Ecto neural progenitor cell (in vitro differentiated cells): ENCODE measurements at regions not wholly inside any gene's neighbourhood (a gene's known extent, or its start where the extent isn't known, plus 50 kb on each side); places are given as distances from the start of the nearest gene placed in this dataset.
"Not testable (repeated sequence)": the region's sequence is repeated elsewhere in the genome, so short reads cannot be mapped to it uniquely, and the experiment has no call there.

Source experiments
- DNase-seq: peaks from one replicate; pipeline ENCODE4 v3.0.0-alpha.2; 2018; ENCODE audit warnings: low spot score

DNA sequence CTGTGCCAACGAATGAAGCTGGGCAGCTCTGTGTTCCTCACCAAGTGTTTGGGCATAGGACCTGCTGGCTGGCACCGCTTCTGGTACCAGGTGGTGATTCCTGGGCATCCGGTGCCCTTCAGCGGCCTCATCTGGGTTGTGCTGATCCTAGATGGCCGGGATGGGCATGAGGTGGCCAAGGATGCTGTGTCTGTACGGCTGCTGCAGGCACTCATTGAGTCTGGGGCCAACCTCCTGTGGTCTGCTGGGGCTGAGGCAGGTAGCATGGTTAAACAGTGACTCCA lies 96.1 kb upstream of the PLEKHM1 start:
- not testable (repeated sequence) for DNase-seq

GRCh38 chr17:45592433-45592923 lies 102.0 kb upstream of the PLEKHM1 start:
- not testable (repeated sequence) for DNase-seq

- DNase-seq = not testable (repeated sequence)
Observed at GRCh38 chr17:45596347-45596746, 105.8 kb upstream of the PLEKHM1 start.

GRCh38 chr17:45600052-45601012 lies 109.8 kb upstream of the PLEKHM1 start:
- peak; percentile 63 for DNase-seq

- not testable (repeated sequence) for DNase-seq
Observed at GRCh38 chr17:45601013-45601412, 110.5 kb upstream of the PLEKHM1 start.

DNA sequence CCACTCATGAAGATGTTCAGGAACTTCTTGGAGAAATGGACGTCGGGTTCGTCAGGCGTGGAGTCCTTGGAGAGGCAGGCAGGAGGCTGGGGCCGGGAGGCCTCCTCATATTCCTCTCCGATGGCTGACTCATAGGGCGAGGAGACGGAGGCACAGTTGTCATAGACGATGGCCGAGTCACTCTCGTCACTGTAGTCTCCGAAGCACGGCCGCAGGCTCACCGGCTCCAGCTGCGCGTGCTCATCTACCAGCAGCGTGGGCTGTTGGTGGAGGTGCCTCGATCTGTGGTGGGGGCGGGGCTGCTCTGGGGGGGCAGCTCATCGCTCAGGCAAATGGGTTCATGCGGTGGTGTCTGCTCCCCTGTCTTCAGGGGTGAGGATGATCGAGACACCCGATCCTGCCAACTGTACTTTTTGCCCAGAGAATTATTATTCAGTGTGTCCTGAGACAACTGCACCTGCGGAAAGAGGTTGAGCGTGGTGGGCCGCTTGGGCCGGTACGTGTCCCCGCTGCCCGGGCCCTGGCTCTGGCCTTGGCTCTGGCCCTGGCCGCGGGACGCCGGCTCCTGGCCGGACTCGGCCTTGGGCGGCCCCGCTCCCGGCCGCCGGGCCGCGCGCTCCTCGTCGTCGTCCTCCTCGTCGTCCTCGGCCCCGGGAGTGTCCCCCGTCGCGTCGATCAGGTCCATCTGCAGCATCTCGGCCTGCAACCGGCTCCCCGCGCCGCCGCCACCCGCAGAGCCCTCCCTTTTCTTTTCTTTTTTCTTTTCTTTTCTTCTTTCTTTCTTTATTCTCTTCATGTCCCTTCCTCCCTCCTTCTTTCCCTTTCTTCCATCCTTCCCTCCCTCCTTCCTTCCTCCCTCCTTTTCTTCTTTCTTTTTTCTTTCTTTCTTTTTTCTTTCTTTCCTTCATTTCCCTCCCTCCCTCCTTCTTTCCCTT lies 111.4 kb upstream of the PLEKHM1 start:
- DNase-seq = not testable (repeated sequence)

GRCh38 chr17:45605751-45606150 lies 115.2 kb upstream of the PLEKHM1 start:
- not testable (repeated sequence) for DNase-seq

DNA sequence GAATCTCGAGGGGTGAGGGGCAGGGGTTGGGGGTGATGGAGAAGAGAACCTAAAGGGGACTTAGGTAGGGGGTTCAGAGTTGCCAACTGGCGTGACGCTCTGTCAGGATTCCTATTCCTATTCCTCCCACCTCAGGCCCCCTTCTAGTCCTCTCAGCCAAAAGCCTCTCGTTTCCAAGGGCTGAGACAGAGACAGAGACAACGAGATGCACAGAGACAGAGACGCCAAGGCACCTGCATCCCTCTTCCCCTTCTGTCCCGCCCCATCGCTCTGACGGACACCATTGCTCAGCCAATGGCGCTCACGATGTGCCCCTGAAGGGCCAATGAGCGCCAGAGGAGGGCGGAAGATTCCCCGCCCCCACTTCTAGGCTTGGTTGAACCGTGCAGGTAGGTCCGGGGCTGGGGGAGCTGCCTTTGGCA lies 129.5 kb upstream of the PLEKHM1 start:
- DNase-seq = not testable (repeated sequence)

DNA sequence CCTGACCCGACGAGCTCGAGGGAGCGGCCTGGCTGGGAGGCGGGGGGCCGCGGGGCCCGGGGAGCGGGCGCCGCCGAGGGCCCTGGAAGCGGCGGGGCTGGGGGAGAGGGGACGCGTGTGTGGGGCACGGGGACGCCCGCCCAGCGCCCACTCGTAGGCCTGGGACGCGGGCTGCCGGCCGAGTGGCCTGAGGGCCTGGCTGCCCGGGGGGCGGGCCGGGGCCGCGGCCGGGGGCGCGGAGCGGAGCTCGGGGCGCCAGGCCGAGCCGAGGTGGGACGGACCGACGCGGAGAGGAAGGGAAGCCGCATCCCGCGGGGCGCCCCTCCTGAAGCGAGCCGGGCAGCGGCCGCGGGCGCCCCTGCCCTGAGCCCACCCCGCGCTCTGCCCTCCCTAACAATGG lies 129.9 kb upstream of the PLEKHM1 start:
- peak; percentile 63 for DNase-seq

- DNase-seq = not testable (repeated sequence)
Observed at GRCh38 chr17:45621087-45621486, 130.6 kb upstream of the PLEKHM1 start.

DNA sequence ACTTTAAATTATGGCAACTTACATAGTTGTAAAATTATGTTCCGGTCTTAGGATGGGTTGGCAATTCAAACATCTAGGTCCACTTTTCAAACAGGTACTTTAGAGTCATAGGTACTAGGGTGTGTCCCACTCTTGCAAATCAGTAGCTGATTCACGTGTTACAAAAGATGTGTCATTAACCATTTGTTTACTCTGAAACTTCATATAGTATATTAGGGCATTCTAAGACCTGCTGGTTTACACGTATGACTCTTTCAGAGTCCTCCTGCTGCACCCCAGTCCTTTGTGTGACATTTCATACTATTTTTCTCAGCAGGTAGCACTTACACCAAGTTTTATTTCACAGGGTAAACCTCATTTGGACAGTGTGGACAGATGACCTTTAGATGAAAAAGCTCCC lies 131.8 kb upstream of the PLEKHM1 start:
- DNase-seq = not testable (repeated sequence)

DNA sequence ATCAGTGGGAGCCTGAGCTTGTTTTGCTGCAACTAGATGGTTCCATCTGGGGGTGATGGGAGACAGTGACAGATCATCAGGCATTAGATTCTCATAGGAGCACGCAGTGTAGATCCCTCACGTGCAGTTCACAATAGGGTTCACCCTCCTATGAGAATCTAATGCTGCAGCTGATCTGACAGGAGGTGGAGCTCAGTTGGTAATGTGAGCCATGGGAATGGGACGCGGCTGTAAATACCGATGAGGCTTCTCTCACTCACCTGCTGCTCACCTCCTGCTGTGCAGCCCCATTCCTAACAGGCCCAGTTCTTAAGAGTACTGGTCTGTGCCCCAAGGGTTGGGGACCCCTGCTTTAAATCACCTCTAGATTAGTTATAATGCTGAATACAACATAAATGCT lies 137.5 kb upstream of the PLEKHM1 start:
- DNase-seq = no peak

GRCh38 chr17:45631941-45632340 lies 141.4 kb upstream of the PLEKHM1 start:
- no peak for DNase-seq

GRCh38 chr17:45639297-45639849 lies 144.7 kb upstream of the CRHR1 start:
- DNase-seq = no peak

DNA sequence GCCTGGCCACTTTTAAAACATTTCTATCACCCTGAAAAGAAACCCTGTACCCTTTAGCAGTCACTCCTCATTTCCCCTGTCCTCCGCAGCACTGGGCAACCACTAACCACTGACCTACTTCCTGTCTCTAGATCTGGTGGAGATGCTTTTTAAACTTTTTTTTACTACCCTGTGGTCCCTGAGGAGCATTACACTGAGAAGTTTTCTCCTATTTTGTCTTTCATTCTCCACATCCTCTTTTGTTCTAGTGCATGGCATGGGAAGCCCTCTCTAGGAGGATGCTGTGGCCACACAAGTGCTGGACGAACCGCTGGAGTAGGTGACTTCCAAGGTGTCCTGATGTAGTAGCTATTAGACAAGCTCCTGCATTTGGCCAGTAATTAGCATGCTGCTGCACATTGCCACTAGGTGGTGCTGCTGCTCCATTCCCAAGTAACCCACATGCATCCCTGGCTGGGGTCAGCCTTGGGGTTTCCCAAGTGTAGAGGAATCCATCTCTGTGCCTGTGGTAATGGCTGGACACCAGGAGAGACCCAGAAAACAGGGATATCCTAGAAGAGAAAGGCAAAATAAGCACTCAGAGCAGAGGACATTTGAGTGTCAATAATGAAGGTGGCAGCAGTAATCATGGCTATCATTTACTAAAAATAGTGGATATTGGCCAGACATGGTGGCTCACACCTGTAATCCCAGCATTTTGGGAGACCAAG lies 143.8 kb upstream of the CRHR1 start:
- DNase-seq = peak; percentile 92

- no peak for DNase-seq
Observed at GRCh38 chr17:45641541-45641940, 142.6 kb upstream of the CRHR1 start.

DNA sequence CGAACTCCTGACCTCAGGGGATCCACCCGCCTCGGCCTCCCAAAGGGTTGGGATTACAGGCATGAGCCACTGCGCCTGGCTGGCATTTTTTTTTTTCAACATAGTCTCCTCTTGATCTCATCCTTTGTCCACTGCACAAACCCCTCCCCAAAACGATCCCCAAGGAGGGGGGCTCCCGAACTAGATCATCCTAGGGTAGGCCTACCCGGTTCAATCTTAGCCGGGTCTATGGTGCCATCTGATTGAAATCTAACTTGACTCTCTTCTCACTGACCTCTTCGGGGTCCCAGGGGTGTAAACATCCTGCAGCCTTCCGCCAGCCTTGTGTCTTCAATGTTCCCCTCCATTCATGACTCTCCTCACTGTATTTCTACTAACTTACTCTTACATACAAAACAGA lies 140.5 kb upstream of the CRHR1 start:
- no peak for DNase-seq

DNA sequence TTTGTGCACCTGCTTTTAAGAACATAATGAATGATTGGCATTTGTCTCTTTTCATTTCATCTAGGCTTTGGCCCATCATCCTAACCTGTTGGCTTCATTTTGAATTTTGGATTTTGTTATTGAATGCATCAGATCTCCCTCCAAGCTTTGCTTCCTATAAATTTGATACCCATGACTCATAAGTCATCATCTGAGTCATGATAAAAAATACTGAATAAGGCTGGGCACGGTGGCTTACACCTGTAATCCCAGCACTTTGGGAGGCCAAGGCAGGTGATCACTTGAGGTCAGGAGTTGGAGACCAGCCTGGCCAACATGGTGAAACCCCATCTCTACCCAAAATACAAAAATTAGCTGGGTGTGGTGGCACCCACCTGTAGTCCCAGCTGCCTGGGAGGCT lies 139.5 kb upstream of the CRHR1 start:
- DNase-seq = not testable (repeated sequence)

- DNase-seq = no peak
Observed at GRCh38 chr17:45645330-45645729, 138.8 kb upstream of the CRHR1 start.

DNA sequence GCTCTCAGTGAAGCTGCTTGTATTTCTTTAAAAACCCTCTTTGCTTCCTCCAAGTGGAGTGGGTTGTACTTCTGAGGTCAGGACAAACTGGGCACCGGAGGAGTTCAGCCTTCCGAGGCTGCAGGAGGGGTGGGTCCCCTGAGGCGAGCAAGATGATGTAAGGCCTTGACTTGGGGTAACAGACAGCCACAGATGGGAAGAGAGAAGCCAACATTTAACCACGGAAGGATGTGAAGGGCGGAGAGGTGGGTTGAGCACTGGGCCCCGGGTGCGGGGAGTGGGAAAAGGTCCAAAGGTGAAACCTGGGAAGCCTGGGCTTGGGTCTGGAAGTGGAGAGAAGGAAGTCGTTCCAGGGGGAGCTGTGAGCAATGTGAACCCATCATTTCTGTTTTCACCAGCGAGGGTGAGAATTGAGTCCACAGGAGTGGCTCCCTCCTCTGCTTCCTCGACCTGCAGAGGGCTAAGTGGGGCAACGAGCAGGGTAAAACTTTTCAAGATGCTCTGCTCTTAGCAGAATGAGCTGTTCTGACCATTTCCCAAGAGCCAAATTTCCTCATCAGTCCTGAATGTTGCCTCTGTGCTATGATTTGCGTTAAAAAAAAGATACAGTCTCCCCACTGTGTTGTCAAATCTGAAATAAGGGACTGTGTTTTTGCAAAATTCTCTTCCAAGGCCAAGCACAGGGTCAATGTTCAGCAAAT lies 137.7 kb upstream of the CRHR1 start:
- DNase-seq = no peak

- peak; percentile 82 for DNase-seq
Observed at GRCh38 chr17:45648642-45649041, 135.5 kb upstream of the CRHR1 start.
